ENCODE measurements at regions not wholly inside any gene's neighbourhood (a gene's known extent, or its start where the extent isn't known, plus 50 kb on each side); places are given as distances from the start of the nearest gene placed in this dataset.

GRCh38 chr15:97653896-97654295, 306.6 kb upstream of the ARRDC4 start:
- Histone ChIP-seq H4K20me1 (ENCODE audit: insufficient read depth, low read length) (no peaks in the 10 kb centered on the region), H3K27me3 (ENCODE audit: control insufficient read depth in 1 of 2, insufficient read depth in 2 of 2, low read length in 2 of 2) (no peaks in the 10 kb centered on the region), H3K36me3 (replicated peaks in 1 of 2; ENCODE audit: control insufficient read depth in 1 of 2, insufficient read depth in 2 of 2, low read length in 2 of 2) (no peaks in the 10 kb centered on the region), H2AFZ (ENCODE audit: low read length) (no peak overlapping the region), H3K27ac (ENCODE audit: extremely low read length, insufficient read depth, low read length) (no peak overlapping the region), H3K79me2 (ENCODE audit: insufficient read depth, low read length) (no peaks in the 10 kb centered on the region), H3K4me2 (ENCODE audit: low read depth, low read length) (no peak overlapping the region), H3K4me3 (replicated peaks in 1 of 3; ENCODE audit: insufficient read depth in 1 of 3, low read depth in 2 of 3, low read length in 3 of 3) (no peak overlapping the region), H3K4me1 (ENCODE audit: insufficient read depth, low read length) (no peaks in the 10 kb centered on the region), H3K9me3 (ENCODE audit: low read length) (peaks cover 29% of the 10 kb centered on the region), H3K9ac (ENCODE audit: insufficient read depth, low read depth, low read length) (no peak overlapping the region)
- 42% methylated on average over 1 of the region's 1 CpG for WGBS (ENCODE audit: low lambda C conversion rate)
- intact Hi-C loops (cut with micrococcal nuclease; ENCODE audit: unreplicated experiment) (no loop called here), in situ Hi-C loops (cut with HindIII; ENCODE audit: extremely low pct_ligation_motif_present, low pct_unique_long_range_greater_than_20kb) (no loop called here)
- FAIRE-seq (no peak), ATAC-seq (no peak), DNase-seq (ENCODE audit: low spot score) (no peak)
- TF ChIP-seq ETV5 (CRISPR knock-in tag; IDR thresholded peaks at IDR 0.05; ENCODE audit: borderline replicate concordance) (no peak), KLF6 (CRISPR knock-in tag; IDR thresholded peaks at IDR 0.05) (no peak), ZNF333 (CRISPR knock-in tag; IDR thresholded peaks at IDR 0.05; ENCODE audit: borderline replicate concordance) (no peak), MYC (CRISPR knock-in tag; IDR thresholded peaks at IDR 0.05; ENCODE audit: borderline replicate concordance) (no peak), ZNF253 (CRISPR knock-in tag; IDR thresholded peaks at IDR 0.05; ENCODE audit: borderline replicate concordance) (no peak), ZNF768 (CRISPR knock-in tag; IDR thresholded peaks at IDR 0.05) (no peak; the same call in 1 of the 2 replicates), E2F1 (CRISPR knock-in tag; IDR thresholded peaks at IDR 0.05) (no peak), SMARCE1 (IDR thresholded peaks at IDR 0.05; ENCODE audit: borderline replicate concordance) (no peak), DPF2 (CRISPR knock-in tag; IDR thresholded peaks at IDR 0.05; ENCODE audit: borderline replicate concordance, low read depth) (no peak), ZBTB7A (CRISPR knock-in tag; IDR thresholded peaks at IDR 0.05) (no peak), TBL1XR1 (IDR thresholded peaks at IDR 0.05; ENCODE audit: borderline replicate concordance, low read length, partially characterized antibody) (no peak), ZNF891 (CRISPR knock-in tag; IDR thresholded peaks at IDR 0.05) (no peak)
- BruUV-seq (replicated peaks) = no TSS peak
- ChIA-PET POLR2A (no interaction called here), CTCF (ENCODE audit: low intra/inter-chr PET ratio, low total read pairs) (no interaction called here)

All from HepG2 (cell line).